ENCODE measurements at regions not wholly inside any gene's neighbourhood (a gene's known extent, or its start where the extent isn't known, plus 50 kb on each side); places are given as distances from the start of the nearest gene placed in this dataset.

DNA sequence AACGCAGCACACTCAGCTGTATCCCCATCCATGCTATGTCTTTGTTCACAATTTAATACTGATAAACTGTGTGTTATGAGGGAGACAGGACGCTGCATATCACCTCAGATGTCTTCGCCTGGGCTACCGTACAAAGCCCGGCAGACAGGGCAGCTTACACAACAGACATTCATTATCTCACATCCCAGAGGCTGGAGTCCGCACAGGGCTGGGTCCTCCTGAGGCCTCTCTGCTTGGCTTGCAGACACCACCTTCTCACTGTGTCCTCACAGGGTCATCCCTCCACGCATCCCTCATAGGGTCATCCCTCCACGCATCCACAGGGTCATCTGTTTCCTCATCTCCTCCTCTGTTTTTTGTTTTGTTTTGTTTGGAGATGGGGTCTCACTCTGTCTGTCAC lies 61.2 kb downstream of the SHANK2 start (continued):
- TF ChIP-seq ZNF12 (CRISPR knock-in tag; IDR thresholded peaks at IDR 0.05): no peak

DNA sequence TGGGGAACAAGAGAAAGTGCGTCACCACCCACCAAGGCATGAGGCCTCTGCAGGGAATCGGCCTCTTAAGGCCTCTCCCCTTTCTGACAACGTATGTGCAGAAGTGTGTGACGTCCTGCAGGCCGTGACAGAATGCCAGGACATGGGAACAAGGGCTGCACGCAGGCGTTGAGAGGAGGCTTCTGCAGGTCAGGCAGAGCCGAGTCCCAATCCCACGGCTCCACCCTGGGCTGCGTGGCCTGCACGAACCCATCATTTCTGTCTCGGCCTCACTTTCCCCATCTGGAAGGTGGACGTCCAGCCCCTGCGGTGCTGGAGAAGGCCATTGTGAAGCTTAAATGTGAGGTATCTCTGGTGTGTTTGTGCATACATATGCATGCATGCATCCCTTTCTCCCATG lies 61.8 kb downstream of the SHANK2 start:
- no peak for ATAC-seq
- Histone ChIP-seq H3K9ac (ENCODE audit: insufficient read depth in 1 of 2, low read depth in 2 of 2, low read length in 2 of 2) (no peak overlapping the region), H3K4me2 (ENCODE audit: insufficient read depth, low read length) (no peak overlapping the region), H3K27me3 (ENCODE audit: control insufficient read depth in 2 of 2, insufficient read depth in 2 of 2, low read length in 2 of 2) (peaks cover 2 to 68% of the 10 kb centered on the region in 2 experiments), H3K79me2 (ENCODE audit: control insufficient read depth, insufficient read depth, low read length) (no peaks in the 10 kb centered on the region), H3K27ac (ENCODE audit: extremely low read depth, low read depth, low read length) (no peak overlapping the region), H3K36me3 (ENCODE audit: control insufficient read depth, insufficient read depth, low read length) (no peaks in the 10 kb centered on the region), H3K4me3 (no peak overlapping the region), H3K4me1 (replicated peaks in 1 of 2; ENCODE audit: control insufficient read depth in 2 of 2, insufficient read depth in 2 of 2, low read length in 2 of 2) (no peaks in the 10 kb centered on the region), H3K9me1 (ENCODE audit: control insufficient read depth, insufficient read depth, low read length) (no peaks in the 10 kb centered on the region), H2AFZ (ENCODE audit: low read depth, low read length) (no peak overlapping the region), H3K9me3 (replicated peaks; ENCODE audit: control insufficient read depth, insufficient read depth, low read depth, low read length) (no peaks in the 10 kb centered on the region), H4K20me1 (replicated peaks; ENCODE audit: control insufficient read depth, insufficient read depth, low read length) (peaks cover 10% of the 10 kb centered on the region; the same call in 1 of the 2 replicates)
- in situ Hi-C loops (cut with MboI) (no loop called here), intact Hi-C loops (cut with micrococcal nuclease) (no loop called here)
- TF ChIP-seq FOXA1 (IDR thresholded peaks at IDR 0.05; ENCODE audit: borderline replicate concordance): no peak
- no peak for TF ChIP-seq EP300 (IDR thresholded peaks at IDR 0.05; ENCODE audit: low read length)
- TF ChIP-seq ZNF561 (CRISPR knock-in tag; conservative IDR thresholded peaks at IDR 0.05): no peak
- TF ChIP-seq NFATC3 (IDR thresholded peaks at IDR 0.05): no peak
- no peak for TF ChIP-seq ZKSCAN3 (CRISPR knock-in tag; IDR thresholded peaks at IDR 0.05)
- no peak for TF ChIP-seq LCOR (CRISPR knock-in tag; IDR thresholded peaks at IDR 0.05)
- no peak for TF ChIP-seq RBM14 (IDR thresholded peaks at IDR 0.05; ENCODE audit: borderline replicate concordance, insufficient read depth, low read depth, low read length)
- FAIRE-seq: no peak
- CTCF ChIA-PET (ENCODE audit: low intra/inter-chr PET ratio): no interaction called here
- no peak for DNase-seq (ENCODE audit: extremely low read depth in 1 of 4, low spot score in 3 of 4)
- BruUV-seq (replicated peaks): no TSS peak
- WGBS (ENCODE audit: insufficient coverage, low coverage, missing lambda C conversion rate): 1% methylated on average over 14 of the region's 14 CpGs
- POLR2A ChIA-PET: no interaction called here
